ENCODE measurements at regions not wholly inside any gene's neighbourhood (a gene's known extent, or its start where the extent isn't known, plus 50 kb on each side); places are given as distances from the start of the nearest gene placed in this dataset.

DNA sequence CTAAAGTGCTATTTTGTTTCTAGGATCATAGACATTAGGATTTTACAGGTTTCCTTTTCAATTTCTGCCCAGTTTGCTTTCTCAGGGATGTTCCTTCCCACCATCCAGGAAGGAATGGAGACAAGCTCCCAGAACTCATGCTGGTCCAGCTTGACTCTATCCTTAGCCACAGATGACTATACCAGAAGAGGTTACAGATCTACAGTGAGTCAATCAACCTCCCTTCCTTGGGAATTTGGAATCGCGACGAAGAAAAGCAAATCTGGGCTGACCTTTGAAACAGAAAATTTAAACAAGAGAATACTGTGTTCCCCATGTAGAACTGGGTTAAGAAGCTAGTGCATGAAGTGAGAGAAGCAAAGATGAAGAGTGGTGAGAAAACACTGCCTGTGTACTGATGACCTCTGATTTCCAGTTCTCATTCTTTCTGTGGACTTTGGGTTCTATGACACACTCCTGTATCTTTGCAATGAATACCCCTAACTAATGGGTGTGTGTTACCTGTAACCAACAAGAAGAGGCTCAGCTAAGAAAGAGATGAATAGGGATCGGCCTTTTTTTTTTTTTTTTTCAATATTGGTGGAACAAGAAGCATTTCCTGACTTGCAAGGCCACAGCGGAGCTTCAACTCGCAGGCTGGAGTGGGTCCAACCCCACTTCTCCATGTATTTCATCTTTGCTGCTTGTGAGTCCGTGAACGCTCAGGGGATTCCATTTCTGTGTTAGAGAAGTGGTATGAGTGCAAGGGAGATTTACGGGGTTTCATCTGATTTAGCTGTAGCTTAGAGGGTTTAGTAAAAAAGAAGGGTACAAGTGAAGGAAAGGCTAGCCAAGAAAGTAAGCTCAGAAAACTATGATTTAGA lies 563.9 kb upstream of the CLINT1 start:
- H3K27me3 ChIP-seq: no peaks in the 10 kb centered on the region

DNA sequence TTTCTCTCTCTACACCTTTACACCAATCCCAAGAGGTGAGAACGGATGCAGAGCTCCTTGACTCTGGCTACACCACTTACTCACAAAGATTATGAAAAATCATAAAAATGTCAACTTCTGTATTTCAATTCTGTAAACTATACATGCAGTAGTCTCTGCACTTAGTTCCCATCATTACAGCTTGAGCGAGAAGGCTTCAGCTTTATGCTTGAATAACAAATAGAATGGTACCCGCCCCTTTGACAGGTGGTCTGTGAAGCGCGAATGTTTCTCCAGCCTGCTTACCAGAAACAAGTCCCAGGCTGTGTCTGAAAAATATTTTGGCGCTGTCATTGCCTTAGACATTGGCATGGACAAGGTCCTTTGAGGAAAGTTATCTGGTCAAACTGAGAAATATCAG lies 562.4 kb upstream of the CLINT1 start:
- no peak overlapping the region for H3K27ac ChIP-seq
- TF ChIP-seq, protein P1, sequence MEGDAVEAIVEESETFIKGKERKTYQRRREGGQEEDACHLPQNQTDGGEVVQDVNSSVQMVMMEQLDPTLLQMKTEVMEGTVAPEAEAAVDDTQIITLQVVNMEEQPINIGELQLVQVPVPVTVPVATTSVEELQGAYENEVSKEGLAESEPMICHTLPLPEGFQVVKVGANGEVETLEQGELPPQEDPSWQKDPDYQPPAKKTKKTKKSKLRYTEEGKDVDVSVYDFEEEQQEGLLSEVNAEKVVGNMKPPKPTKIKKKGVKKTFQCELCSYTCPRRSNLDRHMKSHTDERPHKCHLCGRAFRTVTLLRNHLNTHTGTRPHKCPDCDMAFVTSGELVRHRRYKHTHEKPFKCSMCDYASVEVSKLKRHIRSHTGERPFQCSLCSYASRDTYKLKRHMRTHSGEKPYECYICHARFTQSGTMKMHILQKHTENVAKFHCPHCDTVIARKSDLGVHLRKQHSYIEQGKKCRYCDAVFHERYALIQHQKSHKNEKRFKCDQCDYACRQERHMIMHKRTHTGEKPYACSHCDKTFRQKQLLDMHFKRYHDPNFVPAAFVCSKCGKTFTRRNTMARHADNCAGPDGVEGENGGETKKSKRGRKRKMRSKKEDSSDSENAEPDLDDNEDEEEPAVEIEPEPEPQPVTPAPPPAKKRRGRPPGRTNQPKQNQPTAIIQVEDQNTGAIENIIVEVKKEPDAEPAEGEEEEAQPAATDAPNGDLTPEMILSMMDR (IDR thresholded peaks at IDR 0.05): no peak

More for the DNA sequence above, 563.9 kb upstream of the CLINT1 start:
- Histone ChIP-seq H3K4me3 (no peak overlapping the region), H3K36me3 (no peaks in the 10 kb centered on the region), H3K4me1 (peaks cover 0 to 22% of the 10 kb centered on the region in 2 donors), H3K27ac (peak overlapping the region in 1 of 2 donors; percentile 46), H3K9me3 (peaks cover 0 to 5% of the 10 kb centered on the region in 2 donors)
- DNase-seq (ENCODE audit: low spot score): no peak
- TF ChIP-seq, protein P1 (IDR thresholded peaks at IDR 0.05): no peak

DNA sequence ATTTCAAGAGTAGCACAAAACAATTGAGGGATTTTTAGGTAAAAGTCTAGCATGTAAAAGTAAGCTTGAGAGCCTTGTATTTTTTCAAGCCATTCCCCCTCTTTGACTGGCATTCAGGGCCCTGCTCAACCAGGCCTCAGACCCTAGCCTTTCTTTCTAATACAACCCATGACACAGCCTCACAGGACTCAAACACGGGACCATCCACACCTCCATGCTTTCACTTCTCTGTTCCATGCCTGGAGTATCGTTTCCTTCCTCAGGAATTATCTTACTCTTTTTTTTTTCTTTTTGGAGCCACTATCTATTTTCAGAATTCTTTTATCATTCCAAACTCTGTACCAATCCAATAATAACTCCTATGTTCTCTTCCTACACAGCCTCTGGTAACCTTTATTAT lies 560.2 kb upstream of the CLINT1 start:
- no peaks in the 10 kb centered on the region for H3K36me3 ChIP-seq
- peaks cover 0 to 29% of the 10 kb centered on the region in 2 donors for H3K4me1 ChIP-seq
- TF ChIP-seq, protein P1 (IDR thresholded peaks at IDR 0.05): no peak
- peaks cover 0 to 5% of the 10 kb centered on the region in 2 donors for H3K9me3 ChIP-seq
- no peak overlapping the region for H3K4me3 ChIP-seq
- DNase-seq (ENCODE audit: low spot score): no peak
- no peak overlapping the region for H3K27ac ChIP-seq
- H3K27me3 ChIP-seq: no peaks in the 10 kb centered on the region

More for the DNA sequence above, 562.4 kb upstream of the CLINT1 start:
- Histone ChIP-seq H3K9me3 (peaks cover 0 to 5% of the 10 kb centered on the region in 2 donors), H3K4me1 (peaks cover 0 to 22% of the 10 kb centered on the region in 2 donors), H3K27me3 (no peaks in the 10 kb centered on the region), H3K4me3 (no peak overlapping the region), H3K36me3 (no peaks in the 10 kb centered on the region)
- DNase-seq (ENCODE audit: low spot score): no peak

DNA sequence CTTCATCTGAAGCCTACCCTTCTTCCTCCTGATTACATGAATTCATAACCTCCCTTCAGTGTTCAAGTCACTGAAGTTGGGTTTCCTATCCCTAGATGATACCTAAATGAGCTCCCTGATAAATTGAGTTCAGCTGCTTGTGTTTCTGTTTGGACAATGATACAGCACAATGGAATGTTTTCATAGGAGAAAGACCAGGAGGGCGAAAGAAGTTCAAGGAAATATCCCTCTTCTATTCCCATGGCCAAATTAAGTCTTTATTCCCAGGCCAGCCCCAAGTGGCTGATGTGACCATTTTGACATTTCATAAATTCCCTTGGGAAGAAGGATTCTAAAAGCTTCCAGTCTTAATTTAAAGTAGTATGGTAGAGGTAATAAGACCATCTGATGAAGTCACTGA lies 555.8 kb upstream of the CLINT1 start:
- H3K4me3 ChIP-seq: no peak overlapping the region
- peaks cover 0 to 2% of the 10 kb centered on the region in 2 donors for H3K9me3 ChIP-seq
- no peaks in the 10 kb centered on the region for H3K27me3 ChIP-seq
- peak overlapping the region in 1 of 2 donors; percentile 9 for H3K27ac ChIP-seq
- TF ChIP-seq, protein P1 (IDR thresholded peaks at IDR 0.05): no peak
- H3K36me3 ChIP-seq: no peaks in the 10 kb centered on the region
- H3K4me1 ChIP-seq: peaks cover 0 to 11% of the 10 kb centered on the region in 2 donors
- no peak for DNase-seq (ENCODE audit: low spot score)

DNA sequence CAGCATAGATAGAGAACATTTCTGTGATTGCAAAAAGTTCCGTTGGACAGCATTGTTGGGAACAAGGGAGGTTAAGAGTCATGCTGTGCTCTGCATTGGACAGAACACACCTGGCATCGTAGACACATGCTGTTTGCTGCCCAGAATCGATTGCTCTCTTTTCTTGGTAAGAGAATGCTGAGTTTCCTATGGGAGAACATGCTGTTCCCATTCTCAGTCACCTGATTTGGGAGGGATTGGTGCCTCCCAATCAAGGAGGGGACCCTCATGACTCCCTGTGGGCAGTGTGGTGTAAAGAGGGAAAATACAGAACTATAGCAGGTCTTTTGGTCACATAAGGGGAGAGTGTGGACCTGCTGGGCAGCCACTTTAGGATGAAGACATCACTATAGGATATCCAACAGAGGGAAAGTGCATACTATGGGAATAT lies 555.4 kb upstream of the CLINT1 start:
- Histone ChIP-seq H3K9me3 (no peaks in the 10 kb centered on the region), H3K27ac (peak overlapping the region in 1 of 2 donors; percentile 9), H3K36me3 (no peaks in the 10 kb centered on the region), H3K27me3 (no peaks in the 10 kb centered on the region), H3K4me1 (peaks cover 0 to 11% of the 10 kb centered on the region in 2 donors), H3K4me3 (no peak overlapping the region)
- DNase-seq (ENCODE audit: low spot score): no peak
- TF ChIP-seq, protein P1 (IDR thresholded peaks at IDR 0.05): no peak
